HEK293T (cell line): ENCODE measurements at regions not wholly inside any gene's neighbourhood (a gene's known extent, or its start where the extent isn't known, plus 50 kb on each side); places are given as distances from the start of the nearest gene placed in this dataset.

ENCODE experiments used
- CTCF ChIA-PET: fragments of 350-600 bp; formaldehyde crosslinking; extraction: SDS; loops from one replicate; lab custom pipeline; 2021; ENCODE audit warnings: antibody characterized with exemption, inconsistent platforms; lab: Yijun Ruan, JAX
- POLR2A ChIA-PET: fragments of 350-600 bp; formaldehyde crosslinking; extraction: SDS; loops from one replicate; lab custom pipeline; 2020; ENCODE audit warnings: antibody characterized with exemption, inconsistent platforms; lab: Yijun Ruan, JAX
- DNase-seq: peaks from one replicate; pipeline ENCODE4 v3.0.0; 2012; ENCODE audit warnings: mixed read lengths; ENCODE audit errors: extremely low spot score
- ARNT ChIP-seq: fragments of 450-650 bp; IDR thresholded peaks from 2 replicates; pipeline ENCODE4 v1.6.1; 2017; ENCODE audit warnings: mild to moderate bottlenecking
- BHLHE40 ChIP-seq: fragments of 450-650 bp; IDR thresholded peaks from 2 replicates; pipeline ENCODE4 v1.6.1; 2016; ENCODE audit warnings: mild to moderate bottlenecking, moderate library complexity, borderline replicate concordance
- CTBP1 ChIP-seq: fragments of 450-650 bp; IDR thresholded peaks from 2 replicates; pipeline ENCODE4 v1.6.1; 2016; ENCODE audit warnings: borderline replicate concordance
- ELF4 ChIP-seq: fragments of 450-650 bp; IDR thresholded peaks from 2 replicates; pipeline ENCODE4 v1.6.1; 2017; ENCODE audit warnings: antibody characterized with exemption
- FOXA1 ChIP-seq: fragments of 450-650 bp; IDR thresholded peaks from 2 replicates; pipeline ENCODE4 v1.6.1; 2016; ENCODE audit warnings: mild to moderate bottlenecking
- FOXK2 ChIP-seq: fragments of 450-650 bp; IDR thresholded peaks from 2 replicates; pipeline ENCODE4 v1.6.1; 2016; ENCODE audit warnings: mild to moderate bottlenecking
- FOXM1 ChIP-seq: fragments of 450-650 bp; IDR thresholded peaks from 2 replicates; pipeline ENCODE4 v1.6.1; 2017; ENCODE audit warnings: mild to moderate bottlenecking, borderline replicate concordance
- HDGF ChIP-seq: fragments of 450-650 bp; IDR thresholded peaks from 2 replicates; pipeline ENCODE4 v1.6.1; 2017; ENCODE audit warnings: antibody characterized with exemption, borderline replicate concordance
- L3MBTL2 ChIP-seq: fragments of 450-650 bp; conservative IDR thresholded peaks from 2 replicates; pipeline ENCODE4 v1.6.1; 2016; ENCODE audit warnings: mild to moderate bottlenecking
- LEF1 ChIP-seq: fragments of 450-650 bp; IDR thresholded peaks from 2 replicates; pipeline ENCODE4 v1.6.1; 2017; ENCODE audit warnings: mild to moderate bottlenecking, borderline replicate concordance
- NFRKB ChIP-seq: fragments of 450-650 bp; IDR thresholded peaks from 2 replicates; pipeline ENCODE4 v1.6.1; 2016; ENCODE audit warnings: mild to moderate bottlenecking, moderate library complexity
- PKNOX1 ChIP-seq: fragments of 450-650 bp; IDR thresholded peaks from 2 replicates; pipeline ENCODE4 v1.6.1; 2016
- SP1 ChIP-seq: fragments of 450-650 bp; IDR thresholded peaks from 2 replicates; pipeline ENCODE4 v1.6.1; 2017
- SUZ12 ChIP-seq: fragments of 450-650 bp; IDR thresholded peaks from 2 replicates; pipeline ENCODE4 v1.6.1; 2016; ENCODE audit warnings: mild to moderate bottlenecking
- TARDBP ChIP-seq: fragments of 450-650 bp; IDR thresholded peaks from 2 replicates; pipeline ENCODE4 v1.6.1; 2016
- ZNF384 ChIP-seq: fragments of 450-650 bp; IDR thresholded peaks from 2 replicates; pipeline ENCODE4 v1.6.1; 2016

GRCh38 chr5:124951105-124951504, 204.7 kb upstream of the ZNF608 start:
- TF ChIP-seq L3MBTL2 (no peak), NFRKB (no peak), ZNF384 (no peak), CTBP1 (no peak), SUZ12 (no peak), FOXK2 (no peak), FOXA1 (no peak), PKNOX1 (no peak), TARDBP (no peak), ELF4 (no peak), ARNT (no peak), FOXM1 (no peak)
- POLR2A ChIA-PET, result no interaction called here
- DNase-seq, result no peak
- CTCF ChIA-PET, result interaction anchor here (0.9 kb wide), 1 partner anchor 15 kb away, joined by 3 read pairs; no protein-coding TSS in a partner anchor

GRCh38 chr5:124951661-124952060, 205.2 kb upstream of the ZNF608 start:
- CTCF ChIA-PET, result interaction anchor here (0.9 kb wide), 1 partner anchor 15 kb away, joined by 3 read pairs; no protein-coding TSS in a partner anchor
- POLR2A ChIA-PET, result no interaction called here
- TF ChIP-seq HDGF (no peak), LEF1 (no peak), PKNOX1 (no peak)
- DNase-seq, result no peak

- TF ChIP-seq SUZ12 (no peak), ZNF384 (no peak), FOXA1 (no peak), BHLHE40 (no peak), L3MBTL2 (no peak), FOXK2 (no peak), LEF1 (no peak), ELF4 (no peak), CTBP1 (no peak), SP1 (no peak), ARNT (no peak), FOXM1 (no peak), HDGF (no peak), TARDBP (no peak), PKNOX1 (no peak), NFRKB (no peak)
- ChIA-PET CTCF (interaction anchor here (0.5 to 0.9 kb wide), 2 partner anchors 14 to 371 kb away, joined by 3 read pairs; no protein-coding TSS in a partner anchor), POLR2A (no interaction called here)
- DNase-seq, result no peak
These were observed 205.6 kb upstream of the ZNF608 start for GRCh38 chr5:124952079-124952478.

- TF ChIP-seq ELF4 (no peak), NFRKB (no peak), FOXA1 (no peak)
- DNase-seq, result no peak
- CTCF ChIA-PET, result interaction anchor here (0.5 kb wide), 1 partner anchor 371 kb away, joined by 3 read pairs; no protein-coding TSS in a partner anchor
- POLR2A ChIA-PET, result no interaction called here
These were observed 206.1 kb upstream of the ZNF608 start for GRCh38 chr5:124952566-124952965.

- POLR2A ChIA-PET, result no interaction called here
- no peak for DNase-seq
- CTCF ChIA-PET, result interaction anchor here (0.6 to 0.8 kb wide), 2 partner anchors 94 to 219 kb away, joined by 3 read pairs; no protein-coding TSS in a partner anchor
These were observed 208.3 kb upstream of the ZNF608 start for GRCh38 chr5:124954784-124955183.

More at GRCh38 chr5:124954784-124955183, 208.3 kb upstream of the ZNF608 start:
- TF ChIP-seq FOXK2 (no peak), LEF1 (no peak), ARNT (no peak), FOXM1 (no peak), BHLHE40 (no peak), SP1 (no peak), FOXA1 (no peak), ELF4 (no peak), SUZ12 (no peak), TARDBP (no peak), ZNF384 (no peak), NFRKB (no peak), HDGF (no peak), L3MBTL2 (no peak), PKNOX1 (no peak), CTBP1 (no peak)
